HepG2 (cell line): ENCODE measurements at regions not wholly inside any gene's neighbourhood (a gene's known extent, or its start where the extent isn't known, plus 50 kb on each side); places are given as distances from the start of the nearest gene placed in this dataset.
"Not testable (repeated sequence)": the region's sequence is repeated elsewhere in the genome, so short reads cannot be mapped to it uniquely, and the experiment has no call there.

Experiments used
- ATAC-seq: fragments of 200-7000 bp; cut with Tn5 transposase; 3 replicates; pipeline ENCODE4 v1.9.1; 2020; ENCODE audit warnings: mild to moderate bottlenecking, moderate library complexity
- BruUV-seq: library from RNA; stranded (reverse); fragments of 400-500 nt; replicated peaks from 2 replicates; lab custom pipeline; 2021; lab: Mats Ljungman, UMichigan
- CTCF ChIA-PET: fragments of 300-600 bp; formaldehyde crosslinking; extraction: SDS; loops from one replicate; lab custom pipeline; 2021; ENCODE audit warnings: low total read pairs, inconsistent platforms, low intra/inter-chr PET ratio; lab: Yijun Ruan, JAX
- POLR2A ChIA-PET: fragments of 350-600 bp; sonication (Branson Sonifier 250); formaldehyde crosslinking; loops from one replicate; lab custom pipeline; 2020; ENCODE audit warnings: antibody characterized with exemption, inconsistent platforms; lab: Yijun Ruan, JAX
- DNase-seq: peaks from one replicate; pipeline ENCODE4 v3.0.0-alpha.2; 2015; ENCODE audit warnings: low spot score
- FAIRE-seq: peaks from 3 replicates; lab custom pipeline; 2011; peaks lifted over from hg19 to GRCh38; lab: Jason Lieb, UNC
- H2AFZ ChIP-seq: one replicate; pipeline ENCODE4 v1.6.1; 2011; ENCODE audit warnings: low read length, inconsistent platforms
- H3K27ac ChIP-seq: fragments of 300-600 bp; 3 replicates; pipeline ENCODE4 v1.8.0; 2011; ENCODE audit warnings: mixed run types, mild to moderate bottlenecking, mixed read lengths, low read length, inconsistent platforms; ENCODE audit not compliant: insufficient read depth; ENCODE audit errors: extremely low read length
- H3K27me3 ChIP-seq, 2 experiments: fragments of 200-600 bp in 1 of 2; 2 replicates in 1 of 2; 3 replicates in 1 of 2; pipeline versions ENCODE4 v1.6.0 to v1.8.0; 2011; ENCODE audit warnings: low read length in 2 of 2, mild to moderate bottlenecking in 2 of 2, moderate library complexity in 2 of 2, inconsistent platforms in 1 of 2; ENCODE audit not compliant: insufficient read depth in 2 of 2, control insufficient read depth in 1 of 2
- H3K36me3 ChIP-seq, 2 experiments: fragments of 200-600 bp in 1 of 2; replicated peaks in 1 of 2; 2 replicates in 1 of 2; 3 replicates in 1 of 2; pipeline versions ENCODE4 v1.5.1 to v1.8.0; 2011; ENCODE audit warnings: low read length in 2 of 2, inconsistent platforms in 1 of 2; ENCODE audit not compliant: insufficient read depth in 2 of 2, control insufficient read depth in 1 of 2
- H3K4me1 ChIP-seq: 2 replicates; pipeline ENCODE4 v1.5.1; 2012; ENCODE audit warnings: low read length, inconsistent platforms; ENCODE audit not compliant: insufficient read depth
- H3K4me2 ChIP-seq: 2 replicates; pipeline ENCODE4 v1.6.0; 2011; ENCODE audit warnings: low read depth, low read length, inconsistent platforms
- H3K4me3 ChIP-seq, 3 experiments: fragments of 200-600 bp in 1 of 3; sonication (generic), shearing (Covaris generic) in 1 of 3; replicated peaks in 1 of 3; 2 replicates each; pipeline ENCODE4 v1.5.1; 2011 to 2016; ENCODE audit warnings: low read length in 3 of 3, inconsistent platforms in 2 of 3, low read depth in 2 of 3, mild to moderate bottlenecking in 2 of 3, control low read depth in 1 of 3, mixed read lengths in 1 of 3; ENCODE audit not compliant: insufficient read depth in 1 of 3
- H3K79me2 ChIP-seq: one replicate; pipeline ENCODE4 v1.6.1; 2011; ENCODE audit warnings: low read length, inconsistent platforms; ENCODE audit not compliant: insufficient read depth
- H3K9ac ChIP-seq: 2 replicates; pipeline ENCODE4 v1.6.0; 2011; ENCODE audit warnings: mild to moderate bottlenecking, low read depth, low read length, inconsistent platforms; ENCODE audit not compliant: insufficient read depth
- H3K9me3 ChIP-seq: 2 replicates; pipeline ENCODE4 v1.5.1; 2012; ENCODE audit warnings: mild to moderate bottlenecking, low read length
- H4K20me1 ChIP-seq: 2 replicates; pipeline ENCODE4 v1.6.0; 2011; ENCODE audit warnings: inconsistent platforms, mild to moderate bottlenecking, low read length, moderate library complexity; ENCODE audit not compliant: insufficient read depth
- AKAP8 ChIP-seq: sonication (generic); formaldehyde crosslinking; IDR thresholded peaks from 2 replicates; pipeline ENCODE4 v1.5.1; 2020; ENCODE audit warnings: mild to moderate bottlenecking, missing genetic modification reagents
- DMAP1 ChIP-seq: IDR thresholded peaks from 2 replicates; pipeline ENCODE4 v1.6.1; 2016
- E2F5 ChIP-seq: sonication (generic); formaldehyde crosslinking; conservative IDR thresholded peaks from 2 replicates; pipeline ENCODE4 v1.4.0; 2020; ENCODE audit warnings: missing genetic modification reagents
- ELF1 ChIP-seq: sonication (generic); formaldehyde crosslinking; IDR thresholded peaks from 2 replicates; pipeline ENCODE4 v1.4.0; 2020; ENCODE audit warnings: missing genetic modification reagents
- FOSL1 ChIP-seq: sonication (generic); formaldehyde crosslinking; IDR thresholded peaks from 2 replicates; pipeline ENCODE4 v1.9.0; 2021; ENCODE audit warnings: missing genetic modification reagents, borderline replicate concordance
- HNRNPUL1 ChIP-seq: fragments of 200-400 bp; formaldehyde crosslinking; IDR thresholded peaks from 2 replicates; pipeline ENCODE4 v1.6.1; 2017; ENCODE audit warnings: low read depth, mild to moderate bottlenecking, low read length, moderate library complexity
- MEF2D ChIP-seq: sonication (generic); formaldehyde crosslinking; IDR thresholded peaks from 2 replicates; pipeline ENCODE4 v1.5.1; 2020; ENCODE audit warnings: mild to moderate bottlenecking, missing genetic modification reagents
- MTA3 ChIP-seq: sonication (generic); formaldehyde crosslinking; IDR thresholded peaks from 2 replicates; pipeline ENCODE4 v1.4.0; 2020; ENCODE audit warnings: missing genetic modification reagents
- RAD21 ChIP-seq: fragments of 450-650 bp; formaldehyde crosslinking; IDR thresholded peaks from 2 replicates; pipeline ENCODE4 v1.5.0; 2020; ENCODE audit warnings: mild to moderate bottlenecking
- TARDBP ChIP-seq: sonication (generic); formaldehyde crosslinking; IDR thresholded peaks from 2 replicates; pipeline ENCODE4 v1.8.0; 2022; ENCODE audit warnings: mild to moderate bottlenecking, missing genetic modification reagents
- ZNF260 ChIP-seq: sonication (generic); formaldehyde crosslinking; IDR thresholded peaks from 2 replicates; pipeline ENCODE4 v1.4.0; 2020; ENCODE audit warnings: missing genetic modification reagents, low read depth, mild to moderate bottlenecking, borderline replicate concordance
- ZNF292 ChIP-seq: sonication (generic); formaldehyde crosslinking; IDR thresholded peaks from 2 replicates; pipeline ENCODE4 v1.8.1; 2022; ENCODE audit warnings: mild to moderate bottlenecking, low read depth, missing genetic modification reagents, borderline replicate concordance
- ZNF335 ChIP-seq: sonication (generic); formaldehyde crosslinking; IDR thresholded peaks from 2 replicates; pipeline ENCODE4 v1.4.0; 2020; ENCODE audit warnings: missing genetic modification reagents
- ZNF33B ChIP-seq: sonication (generic); formaldehyde crosslinking; IDR thresholded peaks from 2 replicates; pipeline ENCODE4 v1.5.1; 2020; ENCODE audit warnings: mild to moderate bottlenecking, missing genetic modification reagents
- ZNF383 ChIP-seq: sonication (generic); formaldehyde crosslinking; IDR thresholded peaks from 2 replicates; pipeline ENCODE4 v1.4.0; 2020; ENCODE audit warnings: missing genetic modification reagents, mild to moderate bottlenecking, borderline replicate concordance
- ZNF644 ChIP-seq: IDR thresholded peaks from 2 replicates; pipeline ENCODE4 v1.6.1; 2016; ENCODE audit warnings: low read depth
- ZNF660 ChIP-seq: sonication (generic); formaldehyde crosslinking; IDR thresholded peaks from 2 replicates; pipeline ENCODE4 v1.5.1; 2020; ENCODE audit warnings: mild to moderate bottlenecking, low read depth, missing genetic modification reagents, borderline replicate concordance
- ZNF678 ChIP-seq: sonication (generic); formaldehyde crosslinking; IDR thresholded peaks from 2 replicates; pipeline ENCODE4 v1.4.0; 2020; ENCODE audit warnings: mild to moderate bottlenecking, missing genetic modification reagents
- ZNF775 ChIP-seq: sonication (generic); formaldehyde crosslinking; IDR thresholded peaks from 2 replicates; pipeline ENCODE4 v1.4.0; 2020; ENCODE audit warnings: missing genetic modification reagents, mild to moderate bottlenecking, moderate library complexity, borderline replicate concordance
- ZNF792 ChIP-seq: IDR thresholded peaks from 2 replicates; pipeline ENCODE4 v1.6.1; 2016
- ZSCAN9 ChIP-seq: IDR thresholded peaks from 2 replicates; pipeline ENCODE4 v1.6.1; 2016; ENCODE audit warnings: borderline replicate concordance
- WGBS: methylation state at CpG from one replicate; pipeline ENCODE4 v1.1.6; 2017; ENCODE audit warnings: low lambda C conversion rate; 5-methylcytosine and 5-hydroxymethylcytosine counted together
- in situ Hi-C: cut with HindIII; loops from 2 replicates; pipeline ENCODE4 v1.10.0; 2017; ENCODE audit warnings: low pct_unique_long_range_greater_than_20kb; ENCODE audit not compliant: extremely low pct_ligation_motif_present
- intact Hi-C: fragments of 100-400 bp; cut with micrococcal nuclease; formaldehyde crosslinking; loops from one replicate; pipeline ENCODE4 v1.10.0; 2022; ENCODE audit not compliant: unreplicated experiment

GRCh38 chr11:13551834-13552233 is 56.0 kb upstream of the PTH start (continued):
- TF ChIP-seq MTA3 (CRISPR knock-in tag), result no peak
- TF ChIP-seq ZNF792, result no peak
- no peak for TF ChIP-seq ZNF644 (CRISPR knock-in tag)
- TF ChIP-seq E2F5 (CRISPR knock-in tag), result no peak
- TF ChIP-seq ZNF383 (CRISPR knock-in tag), result no peak
- TF ChIP-seq FOSL1 (CRISPR knock-in tag), result no peak
- TF ChIP-seq ZNF335 (CRISPR knock-in tag), result no peak
- no peak for TF ChIP-seq RAD21 (CRISPR knock-in tag)
- TF ChIP-seq AKAP8, result no peak

- no peak for ATAC-seq
Measured at GRCh38 chr11:13550761-13551160, 55.0 kb upstream of the PTH start.

GRCh38 chr11:13546092-13546491 is 50.3 kb upstream of the PTH start:
- POLR2A ChIA-PET, intact Hi-C loops, H3K27me3 ChIP-seq, CTCF ChIA-PET, H2AFZ ChIP-seq, H3K9ac ChIP-seq, H3K36me3 ChIP-seq, DNase-seq, H3K79me2 ChIP-seq, H4K20me1 ChIP-seq, in situ Hi-C loops, FAIRE-seq, ATAC-seq, H3K4me3 ChIP-seq, H3K27ac ChIP-seq, H3K4me1 ChIP-seq, BruUV-seq, H3K4me2 ChIP-seq: not testable (repeated sequence)
- WGBS, result 8% methylated on average over 2 of the region's 2 CpGs
- peaks cover 37% of the 10 kb centered on the region for H3K9me3 ChIP-seq

More at GRCh38 chr11:13550761-13551160, 55.0 kb upstream of the PTH start:
- Histone ChIP-seq H2AFZ (no peak overlapping the region), H3K4me2 (no peak overlapping the region), H3K27ac (no peak overlapping the region), H3K79me2 (no peaks in the 10 kb centered on the region), H4K20me1 (no peaks in the 10 kb centered on the region), H3K9ac (no peak overlapping the region), H3K36me3 (no peaks in the 10 kb centered on the region), H3K9me3 (peaks cover 25% of the 10 kb centered on the region), H3K27me3 (no peaks in the 10 kb centered on the region), H3K4me3 (no peak overlapping the region), H3K4me1 (no peaks in the 10 kb centered on the region)
- POLR2A ChIA-PET, result no interaction called here
- FAIRE-seq, result no peak
- intact Hi-C loops, result no loop called here
- 0% methylated on average over 1 of the region's 1 CpG for WGBS
- TF ChIP-seq DMAP1 (no peak), ELF1 (CRISPR knock-in tag) (no peak), ZNF260 (CRISPR knock-in tag) (no peak), ZNF292 (no peak), ZNF660 (CRISPR knock-in tag) (no peak), ZNF33B (CRISPR knock-in tag) (no peak), ZSCAN9 (CRISPR knock-in tag) (no peak), ZNF775 (CRISPR knock-in tag) (no peak), HNRNPUL1 (no peak), MEF2D (CRISPR knock-in tag) (no peak), ZNF678 (no peak), TARDBP (no peak)
- CTCF ChIA-PET, result no interaction called here
- no peak for DNase-seq
- BruUV-seq, result no TSS peak
- in situ Hi-C loops, result no loop called here
